ENCODE measurements at regions not wholly inside any gene's neighbourhood (a gene's known extent, or its start where the extent isn't known, plus 50 kb on each side); places are given as distances from the start of the nearest gene placed in this dataset.

GRCh38 chr20:6524305-6524704 lies 243.2 kb upstream of the BMP2 start:
- TF ChIP-seq, protein P1, sequence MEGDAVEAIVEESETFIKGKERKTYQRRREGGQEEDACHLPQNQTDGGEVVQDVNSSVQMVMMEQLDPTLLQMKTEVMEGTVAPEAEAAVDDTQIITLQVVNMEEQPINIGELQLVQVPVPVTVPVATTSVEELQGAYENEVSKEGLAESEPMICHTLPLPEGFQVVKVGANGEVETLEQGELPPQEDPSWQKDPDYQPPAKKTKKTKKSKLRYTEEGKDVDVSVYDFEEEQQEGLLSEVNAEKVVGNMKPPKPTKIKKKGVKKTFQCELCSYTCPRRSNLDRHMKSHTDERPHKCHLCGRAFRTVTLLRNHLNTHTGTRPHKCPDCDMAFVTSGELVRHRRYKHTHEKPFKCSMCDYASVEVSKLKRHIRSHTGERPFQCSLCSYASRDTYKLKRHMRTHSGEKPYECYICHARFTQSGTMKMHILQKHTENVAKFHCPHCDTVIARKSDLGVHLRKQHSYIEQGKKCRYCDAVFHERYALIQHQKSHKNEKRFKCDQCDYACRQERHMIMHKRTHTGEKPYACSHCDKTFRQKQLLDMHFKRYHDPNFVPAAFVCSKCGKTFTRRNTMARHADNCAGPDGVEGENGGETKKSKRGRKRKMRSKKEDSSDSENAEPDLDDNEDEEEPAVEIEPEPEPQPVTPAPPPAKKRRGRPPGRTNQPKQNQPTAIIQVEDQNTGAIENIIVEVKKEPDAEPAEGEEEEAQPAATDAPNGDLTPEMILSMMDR (IDR thresholded peaks at IDR 0.05) = no peak
- no peak for TF ChIP-seq REST (IDR thresholded peaks at IDR 0.05; ENCODE audit: low read depth, low read length)
- no peak for TF ChIP-seq TEAD4 (IDR thresholded peaks at IDR 0.05; ENCODE audit: borderline replicate concordance, insufficient read depth)
- TF ChIP-seq, protein P2, sequence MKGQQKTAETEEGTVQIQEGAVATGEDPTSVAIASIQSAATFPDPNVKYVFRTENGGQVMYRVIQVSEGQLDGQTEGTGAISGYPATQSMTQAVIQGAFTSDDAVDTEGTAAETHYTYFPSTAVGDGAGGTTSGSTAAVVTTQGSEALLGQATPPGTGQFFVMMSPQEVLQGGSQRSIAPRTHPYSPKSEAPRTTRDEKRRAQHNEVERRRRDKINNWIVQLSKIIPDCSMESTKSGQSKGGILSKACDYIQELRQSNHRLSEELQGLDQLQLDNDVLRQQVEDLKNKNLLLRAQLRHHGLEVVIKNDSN (IDR thresholded peaks at IDR 0.05; ENCODE audit: borderline replicate concordance, low read depth) = no peak
- TF ChIP-seq POLR2AphosphoS5 (IDR thresholded peaks at IDR 0.05; ENCODE audit: low read depth, low read length) = no peak
- TF ChIP-seq NRF1 (IDR thresholded peaks at IDR 0.05; ENCODE audit: low read depth, low read length) = no peak

Data from SK-N-SH (cell line).